IPS-18a (cell line): ENCODE measurements at regions not wholly inside any gene's neighbourhood (a gene's known extent, or its start where the extent isn't known, plus 50 kb on each side); places are given as distances from the start of the nearest gene placed in this dataset.
"Not testable (repeated sequence)": the region's sequence is repeated elsewhere in the genome, so short reads cannot be mapped to it uniquely, and the experiment has no call there.

Source experiments
- H3K27ac ChIP-seq: one replicate; pipeline ENCODE4 v1.5.1; 2013; ENCODE audit warnings: low read length
- H3K27me3 ChIP-seq: one replicate; pipeline ENCODE4 v1.6.1; 2013; ENCODE audit warnings: mild to moderate bottlenecking, low read length; ENCODE audit not compliant: control insufficient read depth, insufficient read depth
- H3K36me3 ChIP-seq: one replicate; pipeline ENCODE4 v1.6.1; 2013; ENCODE audit warnings: low read depth, low read length; ENCODE audit not compliant: control insufficient read depth
- H3K4me1 ChIP-seq: one replicate; pipeline ENCODE4 v1.6.1; 2013; ENCODE audit warnings: low read depth, low read length; ENCODE audit not compliant: control insufficient read depth
- H3K4me3 ChIP-seq: one replicate; pipeline ENCODE4 v1.5.1; 2013; ENCODE audit warnings: low read length
- H3K9ac ChIP-seq: one replicate; pipeline ENCODE4 v1.6.1; 2013; ENCODE audit warnings: mild to moderate bottlenecking, low read length, moderate library complexity
- H3K9me3 ChIP-seq: one replicate; pipeline ENCODE4 v1.6.1; 2013; ENCODE audit warnings: low read depth, low read length; ENCODE audit not compliant: control insufficient read depth

- Histone ChIP-seq H3K4me3 (no peak overlapping the region), H3K9me3 (no peaks in the 10 kb centered on the region), H3K27me3 (no peaks in the 10 kb centered on the region), H3K27ac (no peak overlapping the region), H3K36me3 (no peaks in the 10 kb centered on the region), H3K9ac (no peak overlapping the region), H3K4me1 (peaks cover 11% of the 10 kb centered on the region)
Observed at GRCh38 chr6:11903645-11904044, 108.5 kb upstream of the HIVEP1 start.

- no peak overlapping the region for H3K4me3 ChIP-seq
- H3K9ac ChIP-seq = no peak overlapping the region
- peaks cover 11% of the 10 kb centered on the region for H3K4me1 ChIP-seq
- no peaks in the 10 kb centered on the region for H3K36me3 ChIP-seq
- no peaks in the 10 kb centered on the region for H3K9me3 ChIP-seq
- H3K27me3 ChIP-seq = no peaks in the 10 kb centered on the region
- no peak overlapping the region for H3K27ac ChIP-seq
Observed at GRCh38 chr6:11902527-11902926, 109.6 kb upstream of the HIVEP1 start.

GRCh38 chr6:11900662-11901598 is 111.2 kb upstream of the HIVEP1 start:
- peak overlapping the region; percentile 38 for H3K9ac ChIP-seq
- peak overlapping the region; percentile 47 for H3K4me3 ChIP-seq
- peaks cover 7% of the 10 kb centered on the region for H3K9me3 ChIP-seq
- H3K27me3 ChIP-seq = no peaks in the 10 kb centered on the region
- H3K27ac ChIP-seq = peak overlapping the region; percentile 60
- no peaks in the 10 kb centered on the region for H3K36me3 ChIP-seq
- H3K4me1 ChIP-seq = peaks cover 11% of the 10 kb centered on the region

- no peak overlapping the region for H3K9ac ChIP-seq
- H3K36me3 ChIP-seq = no peaks in the 10 kb centered on the region
- H3K27ac ChIP-seq = no peak overlapping the region
- H3K4me3 ChIP-seq = no peak overlapping the region
- H3K9me3 ChIP-seq = peaks cover 9% of the 10 kb centered on the region
- H3K4me1 ChIP-seq = peaks cover 11% of the 10 kb centered on the region
- H3K27me3 ChIP-seq = no peaks in the 10 kb centered on the region
Observed at GRCh38 chr6:11899645-11900044, 112.5 kb upstream of the HIVEP1 start.

- Histone ChIP-seq H3K27me3 (no peaks in the 10 kb centered on the region), H3K36me3 (no peaks in the 10 kb centered on the region), H3K4me1 (peaks cover 9% of the 10 kb centered on the region), H3K9me3 (peaks cover 9% of the 10 kb centered on the region), H3K9ac (no peak overlapping the region), H3K4me3 (no peak overlapping the region), H3K27ac (no peak overlapping the region)
Observed at GRCh38 chr6:11894212-11894611, 115.6 kb upstream of the ADTRP start.

- no peak overlapping the region for H3K4me3 ChIP-seq
Observed at GRCh38 chr6:11891547-11891946, 112.9 kb upstream of the ADTRP start.

GRCh38 chr6:11890849-11891248 is 112.2 kb upstream of the ADTRP start:
- Histone ChIP-seq H3K9me3 (peaks cover under 1% of the 10 kb centered on the region), H3K27me3 (no peaks in the 10 kb centered on the region), H3K4me3 (no peak overlapping the region), H3K27ac (no peak overlapping the region), H3K9ac (no peak overlapping the region), H3K4me1 (peaks cover 18% of the 10 kb centered on the region), H3K36me3 (no peaks in the 10 kb centered on the region)

More at GRCh38 chr6:11891547-11891946, 112.9 kb upstream of the ADTRP start:
- no peak overlapping the region for H3K9ac ChIP-seq
- H3K36me3 ChIP-seq = no peaks in the 10 kb centered on the region
- peaks cover 7% of the 10 kb centered on the region for H3K9me3 ChIP-seq
- peaks cover 11% of the 10 kb centered on the region for H3K4me1 ChIP-seq
- H3K27ac ChIP-seq = no peak overlapping the region
- H3K27me3 ChIP-seq = no peaks in the 10 kb centered on the region

- H3K9ac ChIP-seq = no peak overlapping the region
- no peaks in the 10 kb centered on the region for H3K27me3 ChIP-seq
- peaks cover 22% of the 10 kb centered on the region for H3K4me1 ChIP-seq
- no peak overlapping the region for H3K4me3 ChIP-seq
- H3K9me3 ChIP-seq = no peaks in the 10 kb centered on the region
- no peak overlapping the region for H3K27ac ChIP-seq
- no peaks in the 10 kb centered on the region for H3K36me3 ChIP-seq
Observed at GRCh38 chr6:11890209-11890608, 111.6 kb upstream of the ADTRP start.

- Histone ChIP-seq H3K9me3 (no peaks in the 10 kb centered on the region), H3K36me3 (no peaks in the 10 kb centered on the region), H3K4me3 (no peak overlapping the region), H3K27me3 (no peaks in the 10 kb centered on the region), H3K27ac (no peak overlapping the region), H3K4me1 (peaks cover 23% of the 10 kb centered on the region), H3K9ac (no peak overlapping the region)
Observed at GRCh38 chr6:11889572-11889971, 111.0 kb upstream of the ADTRP start.

GRCh38 chr6:11888727-11889126 is 110.1 kb upstream of the ADTRP start:
- no peak overlapping the region for H3K4me3 ChIP-seq
- no peak overlapping the region for H3K27ac ChIP-seq
- H3K9ac ChIP-seq = no peak overlapping the region
- H3K9me3 ChIP-seq = no peaks in the 10 kb centered on the region
- H3K36me3 ChIP-seq = no peaks in the 10 kb centered on the region
- H3K27me3 ChIP-seq = no peaks in the 10 kb centered on the region
- H3K4me1 ChIP-seq = peaks cover 17% of the 10 kb centered on the region

- Histone ChIP-seq H3K4me1 (peaks cover 14% of the 10 kb centered on the region), H3K36me3 (no peaks in the 10 kb centered on the region), H3K27ac (no peak overlapping the region), H3K4me3 (no peak overlapping the region), H3K9me3 (no peaks in the 10 kb centered on the region), H3K27me3 (no peaks in the 10 kb centered on the region), H3K9ac (no peak overlapping the region)
Observed at GRCh38 chr6:11885159-11885558, 106.6 kb upstream of the ADTRP start.

GRCh38 chr6:11883471-11883870 is 104.9 kb upstream of the ADTRP start:
- peaks cover 20% of the 10 kb centered on the region for H3K4me1 ChIP-seq
- not testable (repeated sequence) for H3K9ac ChIP-seq, H3K27me3 ChIP-seq, H3K9me3 ChIP-seq, H3K4me3 ChIP-seq, H3K36me3 ChIP-seq, H3K27ac ChIP-seq
